Esophagus squamous epithelium (tissue), 4 donors: ENCODE measurements at regions not wholly inside any gene's neighbourhood (a gene's known extent, or its start where the extent isn't known, plus 50 kb on each side); places are given as distances from the start of the nearest gene placed in this dataset.

Source experiments
- POLR2A ChIP-seq, 4 donors: fragments of 450-650 bp; IDR thresholded peaks; one replicate each; pipeline ENCODE4 v1.6.1; 2017; ENCODE audit warnings: antibody characterized with exemption in 4 of 4, mild to moderate bottlenecking in 4 of 4, moderate library complexity in 3 of 4
- TF ChIP-seq, protein P1 (sequence below), 6 experiments: fragments of 450-650 bp in 4 of 6; fragments of 200-600 bp in 2 of 6; sonication (generic) in 2 of 6; IDR thresholded peaks; one replicate each; pipeline ENCODE4 v1.5.1; 2016 to 2019; ENCODE audit warnings: antibody characterized with exemption in 6 of 6, mild to moderate bottlenecking in 4 of 6, moderate library complexity in 4 of 6

- TF ChIP-seq, protein P1, sequence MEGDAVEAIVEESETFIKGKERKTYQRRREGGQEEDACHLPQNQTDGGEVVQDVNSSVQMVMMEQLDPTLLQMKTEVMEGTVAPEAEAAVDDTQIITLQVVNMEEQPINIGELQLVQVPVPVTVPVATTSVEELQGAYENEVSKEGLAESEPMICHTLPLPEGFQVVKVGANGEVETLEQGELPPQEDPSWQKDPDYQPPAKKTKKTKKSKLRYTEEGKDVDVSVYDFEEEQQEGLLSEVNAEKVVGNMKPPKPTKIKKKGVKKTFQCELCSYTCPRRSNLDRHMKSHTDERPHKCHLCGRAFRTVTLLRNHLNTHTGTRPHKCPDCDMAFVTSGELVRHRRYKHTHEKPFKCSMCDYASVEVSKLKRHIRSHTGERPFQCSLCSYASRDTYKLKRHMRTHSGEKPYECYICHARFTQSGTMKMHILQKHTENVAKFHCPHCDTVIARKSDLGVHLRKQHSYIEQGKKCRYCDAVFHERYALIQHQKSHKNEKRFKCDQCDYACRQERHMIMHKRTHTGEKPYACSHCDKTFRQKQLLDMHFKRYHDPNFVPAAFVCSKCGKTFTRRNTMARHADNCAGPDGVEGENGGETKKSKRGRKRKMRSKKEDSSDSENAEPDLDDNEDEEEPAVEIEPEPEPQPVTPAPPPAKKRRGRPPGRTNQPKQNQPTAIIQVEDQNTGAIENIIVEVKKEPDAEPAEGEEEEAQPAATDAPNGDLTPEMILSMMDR (IDR thresholded peaks at IDR 0.05) = no peak
- TF ChIP-seq POLR2A (IDR thresholded peaks at IDR 0.05) = no peak
Measured at GRCh38 chr21:25456672-25457071, 150.6 kb downstream of the MRPL39 start.
